CD4-positive, alpha-beta T cell (primary cell): ENCODE measurements at regions not wholly inside any gene's neighbourhood (a gene's known extent, or its start where the extent isn't known, plus 50 kb on each side); places are given as distances from the start of the nearest gene placed in this dataset.

Experiments used
- ATAC-seq: fragments of 200-7000 bp; cut with Tn5 transposase; one replicate; pipeline ENCODE4 v1.10.0; 2022; ENCODE audit warnings: mild to moderate bottlenecking; ENCODE audit not compliant: poor library complexity
- CTCF ChIA-PET: fragments of 350-600 bp; sonication (Branson Sonifier 250); formaldehyde crosslinking; loops from one replicate; lab custom pipeline; 2021; ENCODE audit warnings: antibody characterized with exemption, inconsistent platforms; lab: Charles Lee
- POLR2A ChIA-PET: fragments of 350-600 bp; sonication (Branson Sonifier 250); formaldehyde crosslinking; loops from one replicate; lab custom pipeline; 2021; ENCODE audit warnings: antibody characterized with exemption, inconsistent platforms; lab: Charles Lee
- DNase-seq, 14 experiments: peaks; one replicate each; pipeline ENCODE4 v3.0.0-alpha.2; 2013 to 2020; ENCODE audit warnings: mixed read lengths in 2 of 14
- H3K27ac ChIP-seq, 2 donors: one replicate each; pipeline versions ENCODE4 v1.5.1 to v1.7.0; 2013; ENCODE audit warnings: low read length in 2 of 2, low read depth in 1 of 2, mild to moderate bottlenecking in 1 of 2
- H3K27me3 ChIP-seq, 2 experiments: 1 replicate in 1 of 2; 2 replicates in 1 of 2; pipeline versions ENCODE4 v1.6.1 to v1.7.0; 2013; ENCODE audit warnings: low read length in 2 of 2, control low read depth in 1 of 2, mild to moderate bottlenecking in 1 of 2, moderate library complexity in 1 of 2; ENCODE audit not compliant: insufficient read depth in 2 of 2, control insufficient read depth in 1 of 2
- H3K36me3 ChIP-seq: one replicate; pipeline ENCODE4 v1.6.1; 2013; ENCODE audit warnings: low read length, control low read depth; ENCODE audit not compliant: insufficient read depth
- H3K4me1 ChIP-seq: one replicate; pipeline ENCODE4 v1.6.1; 2013; ENCODE audit warnings: low read length, control low read depth; ENCODE audit not compliant: insufficient read depth
- H3K4me3 ChIP-seq: one replicate; pipeline ENCODE4 v1.5.1; 2013; ENCODE audit warnings: mild to moderate bottlenecking, low read length, moderate library complexity
- H3K9me3 ChIP-seq, 2 experiments: 1 replicate in 1 of 2; 2 replicates in 1 of 2; pipeline versions ENCODE4 v1.6.1 to v1.7.0; 2013; ENCODE audit warnings: low read length in 2 of 2, mild to moderate bottlenecking in 2 of 2, control low read depth in 1 of 2, moderate library complexity in 1 of 2; ENCODE audit not compliant: control insufficient read depth in 1 of 2, insufficient read depth in 1 of 2
- H3K27ac Mint-ChIP-seq: one replicate; pipeline ENCODE4 v1.8.0; 2020; ENCODE audit warnings: mixed read lengths
- H3K27me3 Mint-ChIP-seq: one replicate; pipeline ENCODE4 v1.8.0; 2021; ENCODE audit warnings: mixed read lengths
- H3K36me3 Mint-ChIP-seq: one replicate; pipeline ENCODE4 v1.8.0; 2021; ENCODE audit warnings: low read depth, mixed read lengths
- H3K4me1 Mint-ChIP-seq: one replicate; pipeline ENCODE4 v1.8.0; 2021; ENCODE audit warnings: low read depth, mixed read lengths
- H3K4me3 Mint-ChIP-seq: one replicate; pipeline ENCODE4 v1.8.0; 2020; ENCODE audit warnings: mild to moderate bottlenecking, mixed read lengths
- H3K9me3 Mint-ChIP-seq: one replicate; pipeline ENCODE4 v1.8.0; 2020; ENCODE audit warnings: mixed read lengths
- intact Hi-C, 2 experiments: fragments of 100-400 bp; cut with DNase I in 1 of 2; cut with micrococcal nuclease in 1 of 2; formaldehyde crosslinking; loops; one replicate each; pipeline versions ENCODE4 v1.15.1 to v1.9.0; 2023 to 2025; cut with DNase I, micrococcal nuclease
- TF ChIP-seq, protein P1 (sequence below): fragments of 200-600 bp; IDR thresholded peaks from one replicate; pipeline ENCODE4 v1.8.0; 2022; ENCODE audit warnings: antibody characterized with exemption, mild to moderate bottlenecking

DNA sequence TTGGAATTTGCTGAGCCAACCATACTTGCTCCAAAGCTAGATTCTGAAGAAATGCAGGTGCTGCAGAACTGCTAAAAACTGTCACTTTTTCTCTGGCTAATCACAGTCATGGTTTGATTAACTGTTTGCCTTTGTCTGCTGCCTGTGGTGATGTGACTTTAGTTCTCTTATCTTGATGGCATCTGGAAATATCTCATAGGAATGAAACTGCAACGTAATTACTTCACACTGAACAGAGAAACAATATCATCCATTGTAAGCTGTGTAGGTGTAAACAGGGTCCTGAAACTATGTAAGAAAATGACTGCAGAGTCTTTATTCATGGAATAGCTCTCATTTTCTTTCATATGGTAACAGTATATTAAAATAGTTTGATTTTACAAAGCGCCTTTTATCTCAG, 721.9 kb upstream of the HS3ST5 start:
- peaks cover 5% of the 10 kb centered on the region for H3K9me3 Mint-ChIP-seq
- H3K27me3 Mint-ChIP-seq, result no peaks in the 10 kb centered on the region
- no peaks in the 10 kb centered on the region for H3K4me1 Mint-ChIP-seq
- Histone ChIP-seq H3K27me3 (no peaks in the 10 kb centered on the region), H3K27ac (no peak overlapping the region), H3K36me3 (no peaks in the 10 kb centered on the region), H3K9me3 (peaks cover 0 to 4% of the 10 kb centered on the region in 2 experiments), H3K4me1 (no peaks in the 10 kb centered on the region), H3K4me3 (no peak overlapping the region)
- intact Hi-C loops, result no loop called here
- no peak overlapping the region for H3K4me3 Mint-ChIP-seq
- no peaks in the 10 kb centered on the region for H3K36me3 Mint-ChIP-seq
- ChIA-PET POLR2A (no interaction called here), CTCF (no interaction called here)
- TF ChIP-seq, protein P1, sequence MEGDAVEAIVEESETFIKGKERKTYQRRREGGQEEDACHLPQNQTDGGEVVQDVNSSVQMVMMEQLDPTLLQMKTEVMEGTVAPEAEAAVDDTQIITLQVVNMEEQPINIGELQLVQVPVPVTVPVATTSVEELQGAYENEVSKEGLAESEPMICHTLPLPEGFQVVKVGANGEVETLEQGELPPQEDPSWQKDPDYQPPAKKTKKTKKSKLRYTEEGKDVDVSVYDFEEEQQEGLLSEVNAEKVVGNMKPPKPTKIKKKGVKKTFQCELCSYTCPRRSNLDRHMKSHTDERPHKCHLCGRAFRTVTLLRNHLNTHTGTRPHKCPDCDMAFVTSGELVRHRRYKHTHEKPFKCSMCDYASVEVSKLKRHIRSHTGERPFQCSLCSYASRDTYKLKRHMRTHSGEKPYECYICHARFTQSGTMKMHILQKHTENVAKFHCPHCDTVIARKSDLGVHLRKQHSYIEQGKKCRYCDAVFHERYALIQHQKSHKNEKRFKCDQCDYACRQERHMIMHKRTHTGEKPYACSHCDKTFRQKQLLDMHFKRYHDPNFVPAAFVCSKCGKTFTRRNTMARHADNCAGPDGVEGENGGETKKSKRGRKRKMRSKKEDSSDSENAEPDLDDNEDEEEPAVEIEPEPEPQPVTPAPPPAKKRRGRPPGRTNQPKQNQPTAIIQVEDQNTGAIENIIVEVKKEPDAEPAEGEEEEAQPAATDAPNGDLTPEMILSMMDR, result no peak
- no peak overlapping the region for H3K27ac Mint-ChIP-seq
- no peak for DNase-seq
- no peak for ATAC-seq

- intact Hi-C loops, result no loop called here
These were observed 717.8 kb upstream of the HS3ST5 start for GRCh38 chr6:115060581-115060980.

DNA sequence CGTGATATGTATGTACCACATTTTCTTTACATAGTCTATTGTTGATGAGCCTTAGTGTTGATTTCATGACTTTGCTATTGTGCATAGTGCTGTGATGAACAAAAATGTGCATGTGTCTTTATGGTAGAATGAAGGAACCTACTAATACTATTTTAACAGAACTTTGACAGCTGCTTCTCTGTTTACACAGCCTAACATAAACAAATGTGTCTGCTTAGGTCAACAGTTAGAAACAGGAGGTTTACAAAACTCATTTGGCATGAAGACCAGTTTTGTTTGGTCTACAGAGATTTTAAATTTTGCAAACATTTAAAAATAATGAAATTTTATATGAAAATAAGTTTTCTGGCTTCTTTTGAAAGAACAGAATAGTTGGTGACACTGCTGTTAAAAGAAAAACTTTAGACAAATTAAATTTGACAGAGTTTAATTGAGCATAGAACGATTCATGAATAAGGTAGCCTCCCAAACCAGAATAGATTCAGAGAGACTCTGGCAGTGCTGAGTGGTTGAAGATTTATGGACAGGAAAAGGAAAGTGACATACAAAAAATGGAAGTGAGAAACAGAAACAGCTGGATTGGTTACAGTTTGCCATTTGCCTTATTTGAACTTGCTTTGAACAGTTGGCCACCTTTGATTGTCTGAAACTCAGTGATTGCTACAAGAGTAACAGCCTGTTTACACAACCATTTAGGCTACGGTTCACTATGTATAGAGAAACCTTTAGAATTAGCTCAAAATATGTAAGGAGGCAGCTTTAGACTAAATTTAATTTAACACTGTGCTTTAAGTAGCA, 715.8 kb upstream of the HS3ST5 start:
- Histone ChIP-seq H3K4me3 (no peak overlapping the region), H3K27ac (no peak overlapping the region), H3K9me3 (peaks cover 0 to 4% of the 10 kb centered on the region in 2 experiments), H3K36me3 (no peaks in the 10 kb centered on the region), H3K4me1 (no peaks in the 10 kb centered on the region), H3K27me3 (no peaks in the 10 kb centered on the region)
- Mint-ChIP-seq H3K4me1 (no peaks in the 10 kb centered on the region), H3K9me3 (peaks cover 8% of the 10 kb centered on the region), H3K4me3 (no peak overlapping the region), H3K27me3 (no peaks in the 10 kb centered on the region), H3K36me3 (no peaks in the 10 kb centered on the region), H3K27ac (no peak overlapping the region)
- ATAC-seq (no peak), DNase-seq (no peak)
- intact Hi-C loops, result no loop called here
- ChIA-PET CTCF (no interaction called here), POLR2A (no interaction called here)
- TF ChIP-seq, protein P1, result no peak

More at GRCh38 chr6:115060581-115060980, 717.8 kb upstream of the HS3ST5 start:
- no peak for ATAC-seq
- no peak overlapping the region for H3K27ac ChIP-seq
- Mint-ChIP-seq H3K27ac (no peak overlapping the region), H3K27me3 (no peaks in the 10 kb centered on the region), H3K4me1 (no peaks in the 10 kb centered on the region), H3K9me3 (peaks cover 3% of the 10 kb centered on the region), H3K36me3 (no peaks in the 10 kb centered on the region), H3K4me3 (no peak overlapping the region)
- no peak overlapping the region for H3K4me3 ChIP-seq
- no peaks in the 10 kb centered on the region for H3K4me1 ChIP-seq
- no peaks in the 10 kb centered on the region for H3K36me3 ChIP-seq
- peaks cover 0 to 4% of the 10 kb centered on the region in 2 experiments for H3K9me3 ChIP-seq
- CTCF ChIA-PET, result no interaction called here
- TF ChIP-seq, protein P1, result no peak
- POLR2A ChIA-PET, result no interaction called here
- no peak for DNase-seq
- H3K27me3 ChIP-seq, result no peaks in the 10 kb centered on the region
